Vagina (tissue), 2 donors: ENCODE measurements at regions not wholly inside any gene's neighbourhood (a gene's known extent, or its start where the extent isn't known, plus 50 kb on each side); places are given as distances from the start of the nearest gene placed in this dataset.

Experiments used
- DNase-seq, 2 donors: peaks; one replicate each; pipeline ENCODE4 v3.0.0-alpha.2; 2017; ENCODE audit errors: extremely low spot score in 2 of 2
- H3K27ac ChIP-seq: fragments of 200-600 bp; sonication (generic); one replicate; pipeline ENCODE4 v1.5.1; 2019
- H3K27me3 ChIP-seq: fragments of 200-600 bp; sonication (generic); one replicate; pipeline ENCODE4 v1.5.1; 2019
- H3K36me3 ChIP-seq, 2 donors: fragments of 200-600 bp; sonication (generic); one replicate each; pipeline ENCODE4 v1.5.1; 2017 to 2019
- H3K4me1 ChIP-seq: fragments of 200-600 bp; sonication (generic); one replicate; pipeline ENCODE4 v1.5.1; 2019
- H3K4me3 ChIP-seq, 2 donors: fragments of 200-600 bp; sonication (generic); 1 replicate in 1 of 2; 2 replicates in 1 of 2; pipeline ENCODE4 v1.5.1; 2016 to 2019
- H3K9me3 ChIP-seq: fragments of 200-600 bp; sonication (generic); one replicate; pipeline ENCODE4 v1.5.1; 2019
- CTCF ChIP-seq, 3 experiments: fragments of 450-650 bp in 2 of 3; fragments of 200-600 bp in 1 of 3; sonication (generic) in 1 of 3; IDR thresholded peaks; one replicate each; pipeline ENCODE4 v1.5.1; 2017 to 2019; ENCODE audit warnings: antibody characterized with exemption in 3 of 3, mild to moderate bottlenecking in 2 of 3, moderate library complexity in 2 of 3
- POLR2A ChIP-seq, 2 donors: fragments of 450-650 bp; IDR thresholded peaks; one replicate each; pipeline ENCODE4 v1.6.1; 2017; ENCODE audit warnings: antibody characterized with exemption in 2 of 2, mild to moderate bottlenecking in 2 of 2, moderate library complexity in 2 of 2
- POLR2AphosphoS5 ChIP-seq, 2 donors: sonication (generic); formaldehyde crosslinking; IDR thresholded peaks; one replicate each; pipeline ENCODE4 v1.9.0; 2017; ENCODE audit warnings: antibody characterized with exemption in 2 of 2, mild to moderate bottlenecking in 2 of 2, low read depth in 1 of 2; ENCODE audit not compliant: insufficient read depth in 1 of 2
- intact Hi-C: fragments of 100-400 bp; cut with DNase I; formaldehyde crosslinking; loops from one replicate; pipeline ENCODE4 v1.15.1; 2023

- Histone ChIP-seq H3K36me3 (no peaks in the 10 kb centered on the region), H3K27ac (no peak overlapping the region), H3K9me3 (no peaks in the 10 kb centered on the region), H3K4me3 (no peak overlapping the region), H3K4me1 (no peaks in the 10 kb centered on the region), H3K27me3 (no peaks in the 10 kb centered on the region)
- TF ChIP-seq POLR2A (IDR thresholded peaks at IDR 0.05) (no peak), POLR2AphosphoS5 (IDR thresholded peaks at IDR 0.05; ENCODE audit: insufficient read depth in 1 of 2, low read depth in 1 of 2) (no peak), CTCF (IDR thresholded peaks at IDR 0.05) (no peak)
- intact Hi-C loops: no loop called here
- no peak for DNase-seq
Measured at GRCh38 chr20:61146023-61146422, 106.0 kb upstream of the CDH4 start.

- DNase-seq: no peak
- H3K9me3 ChIP-seq: no peaks in the 10 kb centered on the region
- H3K4me1 ChIP-seq: no peaks in the 10 kb centered on the region
- no peaks in the 10 kb centered on the region for H3K36me3 ChIP-seq
- no peak for TF ChIP-seq POLR2AphosphoS5 (IDR thresholded peaks at IDR 0.05; ENCODE audit: insufficient read depth in 1 of 2, low read depth in 1 of 2)
- no peak for TF ChIP-seq CTCF (IDR thresholded peaks at IDR 0.05)
- no peak for TF ChIP-seq POLR2A (IDR thresholded peaks at IDR 0.05)
- H3K27ac ChIP-seq: no peak overlapping the region
- intact Hi-C loops: no loop called here
- no peaks in the 10 kb centered on the region for H3K27me3 ChIP-seq
- no peak overlapping the region for H3K4me3 ChIP-seq
Measured at GRCh38 chr20:61149636-61150035, 102.4 kb upstream of the CDH4 start.

- no peak for TF ChIP-seq POLR2A (IDR thresholded peaks at IDR 0.05)
- TF ChIP-seq POLR2AphosphoS5 (IDR thresholded peaks at IDR 0.05; ENCODE audit: insufficient read depth in 1 of 2, low read depth in 1 of 2): no peak
- no peak for TF ChIP-seq CTCF (IDR thresholded peaks at IDR 0.05)
- DNase-seq: no peak
- no peaks in the 10 kb centered on the region for H3K4me1 ChIP-seq
- H3K27me3 ChIP-seq: no peaks in the 10 kb centered on the region
- no peak overlapping the region for H3K27ac ChIP-seq
- H3K9me3 ChIP-seq: no peaks in the 10 kb centered on the region
- H3K36me3 ChIP-seq: no peaks in the 10 kb centered on the region
- intact Hi-C loops: no loop called here
- no peak overlapping the region for H3K4me3 ChIP-seq
Measured at GRCh38 chr20:61157301-61157700, 94.8 kb upstream of the CDH4 start.

- Histone ChIP-seq H3K27ac (no peak overlapping the region), H3K27me3 (no peaks in the 10 kb centered on the region), H3K36me3 (no peaks in the 10 kb centered on the region), H3K4me3 (no peak overlapping the region), H3K4me1 (no peaks in the 10 kb centered on the region), H3K9me3 (no peaks in the 10 kb centered on the region)
- no peak for TF ChIP-seq POLR2A (IDR thresholded peaks at IDR 0.05)
- TF ChIP-seq CTCF (IDR thresholded peaks at IDR 0.05): no peak
- no peak for TF ChIP-seq POLR2AphosphoS5 (IDR thresholded peaks at IDR 0.05; ENCODE audit: insufficient read depth in 1 of 2, low read depth in 1 of 2)
- intact Hi-C loops: no loop called here
- DNase-seq: no peak
Measured at GRCh38 chr20:61159957-61160686, 91.9 kb upstream of the CDH4 start.

GRCh38 chr20:61161726-61162390, 90.2 kb upstream of the CDH4 start:
- no peaks in the 10 kb centered on the region for H3K36me3 ChIP-seq
- H3K4me3 ChIP-seq: no peak overlapping the region
- intact Hi-C loops: no loop called here
- no peaks in the 10 kb centered on the region for H3K27me3 ChIP-seq
- no peak for DNase-seq
- TF ChIP-seq POLR2A (IDR thresholded peaks at IDR 0.05): no peak
- no peak for TF ChIP-seq POLR2AphosphoS5 (IDR thresholded peaks at IDR 0.05; ENCODE audit: insufficient read depth in 1 of 2, low read depth in 1 of 2)
- TF ChIP-seq CTCF (IDR thresholded peaks at IDR 0.05): no peak
- H3K4me1 ChIP-seq: no peaks in the 10 kb centered on the region
- no peaks in the 10 kb centered on the region for H3K9me3 ChIP-seq
- no peak overlapping the region for H3K27ac ChIP-seq
